ENCODE measurements at regions not wholly inside any gene's neighbourhood (a gene's known extent, or its start where the extent isn't known, plus 50 kb on each side); places are given as distances from the start of the nearest gene placed in this dataset.

DNA sequence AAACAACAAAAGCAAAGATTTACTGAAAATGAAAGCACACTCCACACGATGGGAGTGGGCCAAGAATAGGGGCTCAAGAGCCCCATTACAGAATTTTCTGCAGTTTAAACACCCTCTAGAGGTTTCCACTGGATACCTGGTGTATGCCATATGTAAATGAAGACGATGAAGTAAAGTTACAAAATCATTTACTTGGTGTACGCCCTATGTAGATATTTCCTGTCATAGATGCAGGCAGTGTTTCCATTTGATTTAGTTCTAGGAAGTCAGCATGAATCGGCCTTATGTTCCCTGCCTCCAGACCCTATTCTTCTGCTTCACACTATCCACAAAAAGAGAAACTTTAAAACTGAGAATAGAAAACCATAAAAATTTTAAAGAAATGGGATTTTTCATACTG is 404.4 kb upstream of the GJE1 start:
- Histone ChIP-seq H2BK15ac (ENCODE audit: low read depth, poor library complexity, severe bottlenecking) (no peak overlapping the region), H3K23ac (ENCODE audit: low read length in 2 of 2) (no peak overlapping the region)
- WGBS = 100% methylated on average over 1 of the region's 4 CpGs

DNA sequence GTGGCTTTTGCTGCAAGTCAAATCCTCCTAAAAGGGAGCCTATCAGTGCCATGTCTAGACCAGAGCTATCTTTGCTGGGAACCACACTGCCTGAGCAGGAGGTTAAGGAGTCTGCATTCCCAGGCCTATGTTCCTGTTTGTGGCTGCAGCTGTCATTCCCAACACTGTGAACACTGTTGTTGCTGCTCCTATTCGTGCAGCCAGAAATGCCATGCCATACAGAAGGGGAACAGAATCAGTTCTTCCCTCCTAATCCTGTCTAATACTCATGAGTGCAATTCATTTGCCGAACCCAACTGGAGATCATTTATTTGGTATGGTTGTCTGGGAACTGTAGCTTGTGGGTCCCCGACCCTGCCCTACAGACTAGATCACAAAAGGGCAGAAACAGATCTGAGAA is 406.5 kb upstream of the GJE1 start:
- Histone ChIP-seq H3K4me2 (ENCODE audit: low read length, poor library complexity, severe bottlenecking) (no peak overlapping the region), H2BK120ac (ENCODE audit: low read depth, low read length) (no peak overlapping the region)

More for the DNA sequence above, 404.4 kb upstream of the GJE1 start:
- no peak overlapping the region for H2BK12ac ChIP-seq (ENCODE audit: low read length in 2 of 2)
- H3K4me2 ChIP-seq (ENCODE audit: low read length, poor library complexity, severe bottlenecking) = no peak overlapping the region
- DNase-seq = no peak
- no peaks in the 10 kb centered on the region for H3K9me3 ChIP-seq (ENCODE audit: control insufficient read depth, low read length)
- H3K4me1 ChIP-seq (ENCODE audit: control insufficient read depth, insufficient read depth, low read depth, low read length) = no peaks in the 10 kb centered on the region
- H3K4ac ChIP-seq (ENCODE audit: low read depth in 1 of 2, low read length in 2 of 2) = no peak overlapping the region
- H2BK5ac ChIP-seq (ENCODE audit: low read depth, low read length, poor library complexity, severe bottlenecking) = no peak overlapping the region
- no peak overlapping the region for H2AK5ac ChIP-seq (ENCODE audit: low read length, severe bottlenecking)
- H3K27ac ChIP-seq (ENCODE audit: low read length, poor library complexity, severe bottlenecking) = no peak overlapping the region
- no peak overlapping the region for H4K8ac ChIP-seq (ENCODE audit: low read length)
- no peaks in the 10 kb centered on the region for H3K79me1 ChIP-seq (replicated peaks; ENCODE audit: low read length, poor library complexity, severe bottlenecking)
- no peak overlapping the region for H2BK120ac ChIP-seq (ENCODE audit: low read depth, low read length)
- no peak overlapping the region for H3K18ac ChIP-seq (ENCODE audit: low read depth in 1 of 2, low read length in 2 of 2)
- H3K4me3 ChIP-seq (ENCODE audit: insufficient read depth in 1 of 2, low read depth in 1 of 2, low read length in 2 of 2) = peak overlapping the region in 1 of 2 experiments; percentile 7
- no peak overlapping the region for H3K14ac ChIP-seq (ENCODE audit: low read length in 2 of 2)
- H3K36me3 ChIP-seq (ENCODE audit: control insufficient read depth in 1 of 2, insufficient read depth in 2 of 2, low read depth in 1 of 2, low read length in 2 of 2) = no peaks in the 10 kb centered on the region
- no peak overlapping the region for H4K91ac ChIP-seq (ENCODE audit: low read length)
- H3K9ac ChIP-seq (ENCODE audit: low read length) = no peak overlapping the region
- H2AFZ ChIP-seq (ENCODE audit: low read depth, low read length) = no peak overlapping the region
- H3K27me3 ChIP-seq (ENCODE audit: control insufficient read depth in 1 of 2, insufficient read depth in 1 of 2, low read length in 2 of 2) = no peaks in the 10 kb centered on the region

DNA sequence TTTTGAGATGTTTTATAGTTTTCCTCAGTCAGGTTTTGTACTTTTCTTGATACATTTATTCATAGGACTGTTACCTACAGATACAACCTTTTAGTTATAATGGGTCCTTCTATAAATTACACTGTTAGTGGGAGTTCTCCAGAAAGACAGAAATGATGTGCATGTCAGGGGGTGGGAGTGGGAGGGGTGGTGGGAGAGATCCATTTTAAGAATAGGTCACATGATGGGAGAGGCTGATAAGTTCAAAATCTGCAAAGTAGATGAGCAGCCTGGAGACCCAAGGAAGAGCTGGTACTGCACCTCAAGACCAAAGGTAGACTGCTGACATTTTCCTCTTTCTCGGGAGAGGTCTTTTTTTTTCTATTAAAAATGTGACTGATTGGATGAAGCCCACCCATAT is 408.0 kb upstream of the GJE1 start:
- WGBS = no CpG with 5 or more reads among the region's 1 CpG
- no peak overlapping the region for H3K23ac ChIP-seq (ENCODE audit: low read length in 2 of 2)
- no peak overlapping the region for H3K4me2 ChIP-seq (ENCODE audit: low read length, poor library complexity, severe bottlenecking)
- no peaks in the 10 kb centered on the region for H3K36me3 ChIP-seq (ENCODE audit: control insufficient read depth in 1 of 2, insufficient read depth in 2 of 2, low read depth in 1 of 2, low read length in 2 of 2)
- H2BK12ac ChIP-seq (ENCODE audit: low read length in 2 of 2) = no peak overlapping the region
- H2BK5ac ChIP-seq (ENCODE audit: low read depth, low read length, poor library complexity, severe bottlenecking) = no peak overlapping the region
- no peak overlapping the region for H4K8ac ChIP-seq (ENCODE audit: low read length)
- no peak overlapping the region for H2BK120ac ChIP-seq (ENCODE audit: low read depth, low read length)
- no peak overlapping the region for H3K18ac ChIP-seq (ENCODE audit: low read depth in 1 of 2, low read length in 2 of 2)
- no peaks in the 10 kb centered on the region for H3K79me1 ChIP-seq (replicated peaks; ENCODE audit: low read length, poor library complexity, severe bottlenecking)
- H3K4ac ChIP-seq (ENCODE audit: low read depth in 1 of 2, low read length in 2 of 2) = no peak overlapping the region
- no peak overlapping the region for H3K4me3 ChIP-seq (ENCODE audit: insufficient read depth in 1 of 2, low read depth in 1 of 2, low read length in 2 of 2)
- no peak overlapping the region for H2AFZ ChIP-seq (ENCODE audit: low read depth, low read length)
- DNase-seq = no peak
- no peak overlapping the region for H3K27ac ChIP-seq (ENCODE audit: low read length, poor library complexity, severe bottlenecking)
- H3K27me3 ChIP-seq (ENCODE audit: control insufficient read depth in 1 of 2, insufficient read depth in 1 of 2, low read length in 2 of 2) = no peaks in the 10 kb centered on the region
- no peaks in the 10 kb centered on the region for H3K4me1 ChIP-seq (ENCODE audit: control insufficient read depth, insufficient read depth, low read depth, low read length)
- no peak overlapping the region for H2AK5ac ChIP-seq (ENCODE audit: low read length, severe bottlenecking)
- H4K91ac ChIP-seq (ENCODE audit: low read length) = no peak overlapping the region
- no peaks in the 10 kb centered on the region for H3K9me3 ChIP-seq (ENCODE audit: control insufficient read depth, low read length)
- H3K14ac ChIP-seq (ENCODE audit: low read length in 2 of 2) = no peak overlapping the region
- H2BK15ac ChIP-seq (ENCODE audit: low read depth, poor library complexity, severe bottlenecking) = no peak overlapping the region
- no peak overlapping the region for H3K9ac ChIP-seq (ENCODE audit: low read length)

More for the DNA sequence above, 406.5 kb upstream of the GJE1 start:
- H3K18ac ChIP-seq (ENCODE audit: low read depth in 1 of 2, low read length in 2 of 2) = no peak overlapping the region
- no peaks in the 10 kb centered on the region for H3K27me3 ChIP-seq (ENCODE audit: control insufficient read depth in 1 of 2, insufficient read depth in 1 of 2, low read length in 2 of 2)
- WGBS = 85% methylated on average over 3 of the region's 3 CpGs
- H3K4me3 ChIP-seq (ENCODE audit: insufficient read depth in 1 of 2, low read depth in 1 of 2, low read length in 2 of 2) = no peak overlapping the region
- H3K27ac ChIP-seq (ENCODE audit: low read length, poor library complexity, severe bottlenecking) = no peak overlapping the region
- H3K9ac ChIP-seq (ENCODE audit: low read length) = no peak overlapping the region
- no peaks in the 10 kb centered on the region for H3K9me3 ChIP-seq (ENCODE audit: control insufficient read depth, low read length)
- H3K4ac ChIP-seq (ENCODE audit: low read depth in 1 of 2, low read length in 2 of 2) = no peak overlapping the region
- no peaks in the 10 kb centered on the region for H3K4me1 ChIP-seq (ENCODE audit: control insufficient read depth, insufficient read depth, low read depth, low read length)
- H4K91ac ChIP-seq (ENCODE audit: low read length) = no peak overlapping the region
- no peak overlapping the region for H2BK5ac ChIP-seq (ENCODE audit: low read depth, low read length, poor library complexity, severe bottlenecking)
- H3K79me1 ChIP-seq (replicated peaks; ENCODE audit: low read length, poor library complexity, severe bottlenecking) = no peaks in the 10 kb centered on the region
- H2BK15ac ChIP-seq (ENCODE audit: low read depth, poor library complexity, severe bottlenecking) = no peak overlapping the region
- no peak overlapping the region for H3K14ac ChIP-seq (ENCODE audit: low read length in 2 of 2)
- no peak overlapping the region for H2AK5ac ChIP-seq (ENCODE audit: low read length, severe bottlenecking)
- H3K23ac ChIP-seq (ENCODE audit: low read length in 2 of 2) = no peak overlapping the region
- no peaks in the 10 kb centered on the region for H3K36me3 ChIP-seq (ENCODE audit: control insufficient read depth in 1 of 2, insufficient read depth in 2 of 2, low read depth in 1 of 2, low read length in 2 of 2)
- no peak overlapping the region for H2AFZ ChIP-seq (ENCODE audit: low read depth, low read length)
- H4K8ac ChIP-seq (ENCODE audit: low read length) = no peak overlapping the region
- peak; percentile 1 for DNase-seq
- H2BK12ac ChIP-seq (ENCODE audit: low read length in 2 of 2) = no peak overlapping the region

DNA sequence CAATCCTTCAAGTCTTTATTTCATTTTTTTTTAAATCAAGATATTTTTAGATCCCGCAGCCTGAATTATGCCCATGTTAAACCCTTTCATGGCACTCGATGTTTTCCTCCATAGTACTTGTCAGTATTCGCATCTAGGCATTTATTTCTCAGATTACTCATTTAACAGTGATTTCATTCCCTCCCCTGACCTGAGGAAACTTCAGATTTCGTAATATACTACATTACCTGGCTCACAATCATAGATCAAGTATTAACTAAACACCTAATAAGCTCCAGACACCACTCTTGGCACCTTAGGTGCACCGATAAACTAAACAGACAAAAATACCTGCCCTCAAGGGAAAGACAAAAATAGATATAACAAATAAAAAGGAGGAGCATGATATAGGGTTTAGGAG is 413.2 kb upstream of the GJE1 start:
- H3K23ac ChIP-seq (ENCODE audit: low read length in 2 of 2) = no peak overlapping the region
- no peak overlapping the region for H3K4me2 ChIP-seq (ENCODE audit: low read length, poor library complexity, severe bottlenecking)
- H3K18ac ChIP-seq (ENCODE audit: low read depth in 1 of 2, low read length in 2 of 2) = no peak overlapping the region
- WGBS = 84% methylated on average over 4 of the region's 5 CpGs
- H4K91ac ChIP-seq (ENCODE audit: low read length) = no peak overlapping the region
- H3K14ac ChIP-seq (ENCODE audit: low read length in 2 of 2) = no peak overlapping the region
- no peak overlapping the region for H2BK15ac ChIP-seq (ENCODE audit: low read depth, poor library complexity, severe bottlenecking)
- no peaks in the 10 kb centered on the region for H3K4me1 ChIP-seq (ENCODE audit: control insufficient read depth, insufficient read depth, low read depth, low read length)
- H3K36me3 ChIP-seq (ENCODE audit: control insufficient read depth in 1 of 2, insufficient read depth in 2 of 2, low read depth in 1 of 2, low read length in 2 of 2) = no peaks in the 10 kb centered on the region
- no peak overlapping the region for H2BK5ac ChIP-seq (ENCODE audit: low read depth, low read length, poor library complexity, severe bottlenecking)
- H2AK5ac ChIP-seq (ENCODE audit: low read length, severe bottlenecking) = no peak overlapping the region
- H3K4ac ChIP-seq (ENCODE audit: low read depth in 1 of 2, low read length in 2 of 2) = no peak overlapping the region
- H3K9ac ChIP-seq (ENCODE audit: low read length) = no peak overlapping the region
- DNase-seq = no peak
- H3K27me3 ChIP-seq (ENCODE audit: control insufficient read depth in 1 of 2, insufficient read depth in 1 of 2, low read length in 2 of 2) = no peaks in the 10 kb centered on the region
- H3K79me1 ChIP-seq (replicated peaks; ENCODE audit: low read length, poor library complexity, severe bottlenecking) = no peaks in the 10 kb centered on the region
- no peak overlapping the region for H4K8ac ChIP-seq (ENCODE audit: low read length)
- H2AFZ ChIP-seq (ENCODE audit: low read depth, low read length) = no peak overlapping the region
- no peak overlapping the region for H3K4me3 ChIP-seq (ENCODE audit: insufficient read depth in 1 of 2, low read depth in 1 of 2, low read length in 2 of 2)
- no peak overlapping the region for H2BK120ac ChIP-seq (ENCODE audit: low read depth, low read length)
- H3K27ac ChIP-seq (ENCODE audit: low read length, poor library complexity, severe bottlenecking) = no peak overlapping the region
- H3K9me3 ChIP-seq (ENCODE audit: control insufficient read depth, low read length) = no peaks in the 10 kb centered on the region
- H2BK12ac ChIP-seq (ENCODE audit: low read length in 2 of 2) = no peak overlapping the region
